Thymus (tissue), 11 donors: ENCODE measurements at regions not wholly inside any gene's neighbourhood (a gene's known extent, or its start where the extent isn't known, plus 50 kb on each side); places are given as distances from the start of the nearest gene placed in this dataset.

Source experiments
- DNase-seq, 9 donors: peaks; one replicate each; pipeline ENCODE4 v3.0.0-alpha.2; 2013; ENCODE audit warnings: low spot score in 9 of 9, low read depth in 6 of 9, missing footprints in 1 of 9
- H3K27ac ChIP-seq, 2 donors: one replicate each; pipeline ENCODE4 v1.5.1; 2013; ENCODE audit warnings: control low read depth in 1 of 2, low read depth in 1 of 2, low read length in 1 of 2, mild to moderate bottlenecking in 1 of 2, moderate library complexity in 1 of 2
- H3K27me3 ChIP-seq, 2 donors: one replicate each; pipeline ENCODE4 v1.5.1; 2013; ENCODE audit warnings: low read length in 1 of 2; ENCODE audit not compliant: control insufficient read depth in 2 of 2, insufficient read depth in 1 of 2
- H3K36me3 ChIP-seq, 2 donors: one replicate each; pipeline ENCODE4 v1.5.1; 2013; ENCODE audit warnings: low read length in 1 of 2, mild to moderate bottlenecking in 1 of 2, moderate library complexity in 1 of 2; ENCODE audit not compliant: control insufficient read depth in 2 of 2, insufficient read depth in 2 of 2
- H3K4me1 ChIP-seq, 2 donors: one replicate each; pipeline ENCODE4 v1.5.1; 2013; ENCODE audit warnings: low read length in 2 of 2; ENCODE audit not compliant: control insufficient read depth in 2 of 2, insufficient read depth in 2 of 2
- H3K4me3 ChIP-seq, 2 donors: one replicate each; pipeline ENCODE4 v1.5.1; 2013; ENCODE audit warnings: low read length in 2 of 2, control low read depth in 1 of 2, mild to moderate bottlenecking in 1 of 2
- H3K9me3 ChIP-seq, 2 donors: one replicate each; pipeline ENCODE4 v1.5.1; 2013; ENCODE audit warnings: low read length in 1 of 2, mild to moderate bottlenecking in 1 of 2; ENCODE audit not compliant: control insufficient read depth in 2 of 2, insufficient read depth in 1 of 2
- WGBS: extraction: QIAGEN DNeasy Blood & Tissue Kit; methylation state at CpG from one replicate; pipeline ENCODE4 v1.1.7; 2013; 5-methylcytosine and 5-hydroxymethylcytosine counted together
- donor health status: healthy.

DNA sequence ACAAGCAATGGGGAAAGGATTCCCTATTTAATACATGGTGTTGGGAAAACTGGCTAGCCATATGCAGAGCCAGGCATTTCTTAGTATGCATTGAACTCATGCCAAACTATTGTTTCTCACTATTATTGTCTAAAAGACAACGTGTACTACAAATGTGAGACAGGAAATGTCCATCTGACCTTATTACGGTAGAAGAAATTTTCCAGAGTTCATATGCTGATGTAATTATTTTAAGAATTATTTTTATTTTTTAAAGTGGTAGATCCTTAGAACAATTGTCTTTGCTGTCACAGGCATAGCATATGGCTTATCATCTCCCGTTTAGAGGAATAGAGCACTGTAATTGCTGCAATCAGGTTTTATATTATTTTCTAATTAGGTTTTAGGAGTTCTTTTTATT is 75.2 kb upstream of the S1PR1 start:
- no peaks in the 10 kb centered on the region for H3K9me3 ChIP-seq
- no peak overlapping the region for H3K27ac ChIP-seq
- no peak for DNase-seq
- no peaks in the 10 kb centered on the region for H3K4me1 ChIP-seq
- no peak overlapping the region for H3K4me3 ChIP-seq
- no peaks in the 10 kb centered on the region for H3K36me3 ChIP-seq
- H3K27me3 ChIP-seq, result no peaks in the 10 kb centered on the region
- 96% methylated on average over 3 of the region's 3 CpGs for WGBS

DNA sequence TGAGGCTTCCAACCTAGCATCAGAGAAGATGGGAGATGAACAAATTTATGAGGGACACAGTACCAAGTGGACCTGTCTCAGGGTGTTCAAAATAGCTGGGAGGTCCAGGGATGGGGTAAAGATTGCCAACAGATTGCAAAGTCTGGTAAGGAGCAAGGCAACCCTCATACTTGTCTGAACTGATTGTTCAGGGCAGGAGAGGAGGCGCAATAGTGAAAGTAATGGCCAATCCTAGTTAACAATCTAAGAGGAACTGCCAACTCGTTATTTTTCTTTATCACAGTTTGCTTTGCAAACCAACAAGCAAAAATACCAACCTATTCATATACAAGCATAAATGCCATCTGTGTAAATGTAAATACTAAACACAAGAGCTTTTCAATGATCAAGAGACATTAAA is 78.4 kb upstream of the S1PR1 start:
- Histone ChIP-seq H3K4me3 (no peak overlapping the region), H3K27me3 (no peaks in the 10 kb centered on the region), H3K27ac (no peak overlapping the region), H3K9me3 (no peaks in the 10 kb centered on the region), H3K4me1 (no peaks in the 10 kb centered on the region), H3K36me3 (no peaks in the 10 kb centered on the region)
- 96% methylated on average over 2 of the region's 2 CpGs for WGBS
- DNase-seq, result no peak

DNA sequence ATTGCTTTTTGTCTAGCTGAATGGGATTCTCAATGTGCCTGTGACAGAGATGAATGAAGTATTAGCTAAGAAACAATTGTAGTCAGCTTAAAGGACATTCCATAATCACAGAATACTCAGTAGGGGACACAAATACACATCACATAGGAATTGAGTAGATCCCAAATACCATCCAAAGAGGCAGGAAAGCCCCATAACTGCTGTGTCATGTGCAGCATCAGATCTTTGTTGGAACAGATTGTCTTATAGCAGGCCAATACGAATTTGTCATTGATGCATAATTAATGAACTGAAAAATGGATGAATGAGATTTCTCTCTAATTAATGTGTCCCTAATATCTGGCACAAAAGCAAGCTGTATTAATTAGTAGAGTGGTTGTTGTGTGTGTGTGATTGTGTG is 82.3 kb upstream of the S1PR1 start:
- DNase-seq, result no peak
- Histone ChIP-seq H3K27ac (no peak overlapping the region), H3K36me3 (no peaks in the 10 kb centered on the region), H3K27me3 (no peaks in the 10 kb centered on the region), H3K9me3 (no peaks in the 10 kb centered on the region), H3K4me3 (no peak overlapping the region), H3K4me1 (no peaks in the 10 kb centered on the region)
- 95% methylated on average over 1 of the region's 1 CpG for WGBS

DNA sequence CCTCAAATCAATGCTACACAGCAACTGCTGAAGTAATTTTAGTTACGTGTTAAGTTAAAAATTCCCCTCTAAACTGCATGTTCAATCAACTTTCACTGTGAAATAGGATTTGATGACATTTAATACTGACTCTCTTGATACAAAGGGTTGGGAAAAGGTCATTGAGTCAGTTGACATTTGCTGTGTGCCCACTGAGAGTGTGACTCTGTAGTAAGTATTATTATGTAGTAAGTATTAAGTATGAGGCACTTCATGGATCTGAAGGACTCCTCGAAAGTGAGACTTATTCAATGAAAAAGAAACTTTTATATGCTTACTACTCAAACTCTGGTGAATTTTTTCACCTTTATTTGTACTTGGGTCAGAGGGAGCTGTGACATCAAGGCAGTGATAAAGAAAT is 83.1 kb upstream of the S1PR1 start:
- Histone ChIP-seq H3K9me3 (no peaks in the 10 kb centered on the region), H3K27ac (no peak overlapping the region), H3K4me3 (no peak overlapping the region), H3K36me3 (no peaks in the 10 kb centered on the region), H3K4me1 (no peaks in the 10 kb centered on the region), H3K27me3 (no peaks in the 10 kb centered on the region)
- DNase-seq, result no peak
- 95% methylated on average over 2 of the region's 2 CpGs for WGBS

DNA sequence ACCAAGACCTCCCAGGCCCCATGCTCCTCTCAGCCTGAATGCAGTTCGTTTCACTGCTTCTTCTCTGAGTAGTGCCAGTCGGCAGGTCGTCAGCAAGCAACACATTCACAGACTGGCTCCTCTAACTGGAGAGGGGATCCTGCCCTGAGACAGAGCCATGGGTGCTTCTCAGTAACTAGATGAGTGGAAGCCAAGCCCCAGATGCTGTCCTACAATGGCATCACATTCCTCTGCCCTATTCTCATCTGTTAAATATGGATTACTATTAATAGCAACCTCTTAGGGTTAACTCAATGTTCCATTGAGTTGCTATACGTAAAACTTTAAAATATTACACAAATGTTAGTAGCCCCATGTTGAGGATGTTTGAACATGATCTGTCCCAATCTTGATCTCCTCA is 84.2 kb upstream of the S1PR1 start:
- Histone ChIP-seq H3K27me3 (no peaks in the 10 kb centered on the region), H3K27ac (no peak overlapping the region), H3K9me3 (no peaks in the 10 kb centered on the region), H3K4me3 (no peak overlapping the region), H3K4me1 (no peaks in the 10 kb centered on the region), H3K36me3 (no peaks in the 10 kb centered on the region)
- no peak for DNase-seq
- WGBS, result 95% methylated on average over 4 of the region's 4 CpGs

DNA sequence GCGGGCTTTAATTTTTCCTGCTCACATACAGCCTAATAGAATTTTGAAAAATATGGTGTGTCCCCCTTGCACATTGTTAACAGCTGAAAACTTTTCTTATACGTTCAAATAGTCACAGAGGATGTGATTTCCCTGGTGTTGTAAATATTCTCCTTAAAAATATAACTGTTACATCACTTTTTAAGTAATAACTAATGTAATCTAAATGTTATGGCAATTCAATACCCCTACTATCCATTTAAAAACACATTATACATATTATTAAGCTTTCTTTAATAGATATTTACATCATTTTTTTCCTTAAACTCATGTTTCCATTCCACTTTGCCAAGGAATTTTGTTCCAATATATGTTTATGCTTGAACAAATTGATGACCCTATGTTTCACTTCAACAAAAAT is 85.5 kb upstream of the S1PR1 start:
- H3K36me3 ChIP-seq, result no peaks in the 10 kb centered on the region
- no peak overlapping the region for H3K27ac ChIP-seq
- 98% methylated on average over 2 of the region's 2 CpGs for WGBS
- no peaks in the 10 kb centered on the region for H3K4me1 ChIP-seq
- no peak overlapping the region for H3K4me3 ChIP-seq
- H3K27me3 ChIP-seq, result no peaks in the 10 kb centered on the region
- no peaks in the 10 kb centered on the region for H3K9me3 ChIP-seq
- DNase-seq, result no peak

DNA sequence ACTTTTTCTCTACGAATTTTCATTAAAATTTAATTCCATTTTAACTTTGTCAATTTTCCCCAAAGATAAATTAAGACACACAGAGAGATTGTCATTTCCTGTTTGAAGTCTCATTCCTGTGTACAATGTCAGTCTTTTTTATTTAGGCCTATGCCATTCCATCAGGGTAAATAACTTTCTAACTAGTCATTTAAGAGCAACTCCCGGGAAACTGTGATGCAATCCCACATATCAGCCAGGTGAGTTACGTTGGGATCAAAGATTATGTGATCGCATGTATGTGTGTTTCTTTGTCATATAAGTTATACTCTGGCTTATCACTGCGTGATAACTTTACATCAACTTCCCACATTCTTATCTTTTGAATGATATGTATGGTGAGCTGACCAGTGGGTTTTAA is 86.1 kb upstream of the S1PR1 start:
- Histone ChIP-seq H3K27me3 (no peaks in the 10 kb centered on the region), H3K9me3 (no peaks in the 10 kb centered on the region), H3K27ac (no peak overlapping the region), H3K36me3 (no peaks in the 10 kb centered on the region), H3K4me1 (no peaks in the 10 kb centered on the region), H3K4me3 (no peak overlapping the region)
- no peak for DNase-seq
- WGBS, result 96% methylated on average over 5 of the region's 5 CpGs

DNA sequence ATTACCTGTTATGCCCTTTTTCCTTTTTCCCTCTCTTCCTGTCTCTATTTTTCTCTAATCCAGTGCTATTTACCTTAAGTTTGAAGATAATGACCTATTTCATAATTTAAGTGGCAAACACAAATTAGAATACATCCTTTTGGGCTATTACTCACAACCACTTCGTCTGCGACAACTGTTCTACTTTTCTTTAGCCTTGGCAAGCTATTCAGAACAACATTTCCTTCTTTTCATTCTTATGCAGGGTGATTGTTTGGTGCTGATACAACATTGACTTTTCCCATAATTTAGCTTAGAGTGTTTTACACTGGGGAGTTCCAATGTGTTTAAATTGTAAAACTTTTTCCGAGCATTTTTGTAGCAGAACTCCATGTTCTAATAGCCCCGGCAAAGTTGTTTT is 86.6 kb upstream of the S1PR1 start:
- no peaks in the 10 kb centered on the region for H3K9me3 ChIP-seq
- no peaks in the 10 kb centered on the region for H3K36me3 ChIP-seq
- DNase-seq, result no peak
- no peak overlapping the region for H3K27ac ChIP-seq
- H3K4me3 ChIP-seq, result no peak overlapping the region
- no peaks in the 10 kb centered on the region for H3K4me1 ChIP-seq
- 97% methylated on average over 4 of the region's 4 CpGs for WGBS
- no peaks in the 10 kb centered on the region for H3K27me3 ChIP-seq

DNA sequence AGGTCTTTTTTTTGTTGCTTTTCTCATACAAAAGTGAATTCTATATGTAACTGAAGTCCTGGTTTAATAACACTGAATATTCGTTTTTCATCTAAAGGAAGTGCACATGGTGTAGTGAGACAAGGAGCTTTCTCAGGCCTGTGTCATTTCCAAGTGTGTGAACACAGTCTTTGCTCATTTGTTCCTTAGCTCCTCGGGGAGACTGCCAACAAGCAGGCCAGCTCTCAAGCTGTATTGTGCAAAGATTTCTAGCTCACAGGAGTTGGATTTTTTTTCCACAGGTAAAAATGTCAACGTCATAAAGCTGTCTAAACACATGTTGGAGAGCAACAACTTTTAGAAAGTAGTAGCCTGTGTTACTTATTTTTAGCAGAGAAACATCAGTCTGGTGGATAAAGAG is 87.8 kb upstream of the S1PR1 start:
- H3K27ac ChIP-seq, result no peak overlapping the region
- no peak for DNase-seq
- WGBS, result 56% methylated on average over 3 of the region's 3 CpGs
- H3K4me3 ChIP-seq, result no peak overlapping the region
- no peaks in the 10 kb centered on the region for H3K9me3 ChIP-seq
- H3K4me1 ChIP-seq, result no peaks in the 10 kb centered on the region
- H3K36me3 ChIP-seq, result no peaks in the 10 kb centered on the region
- H3K27me3 ChIP-seq, result no peaks in the 10 kb centered on the region

DNA sequence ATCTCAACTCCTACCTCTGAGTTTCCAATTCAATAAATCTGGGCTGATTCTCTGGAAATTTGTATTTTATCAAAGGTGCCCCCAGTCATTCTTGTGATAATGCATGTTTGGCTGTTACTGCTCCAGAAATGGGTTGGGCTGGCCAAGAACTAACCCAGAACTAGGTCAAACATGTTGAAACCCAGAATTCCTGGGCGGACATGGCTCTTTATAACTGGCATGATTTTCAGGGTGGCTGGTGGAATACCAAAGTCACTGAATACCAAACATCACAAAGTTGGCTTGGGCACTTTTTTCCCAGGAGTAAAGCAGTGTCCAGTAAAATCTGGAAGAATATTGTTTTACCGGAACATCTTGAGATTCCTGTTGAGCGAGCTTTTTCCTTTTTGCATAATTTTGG is 89.4 kb upstream of the S1PR1 start:
- no peak for DNase-seq
- H3K4me3 ChIP-seq, result no peak overlapping the region
- H3K4me1 ChIP-seq, result no peaks in the 10 kb centered on the region
- no peak overlapping the region for H3K27ac ChIP-seq
- no peaks in the 10 kb centered on the region for H3K27me3 ChIP-seq
- WGBS, result 97% methylated on average over 3 of the region's 3 CpGs
- no peaks in the 10 kb centered on the region for H3K9me3 ChIP-seq
- no peaks in the 10 kb centered on the region for H3K36me3 ChIP-seq
